Hepatocyte (in vitro differentiated cells): ENCODE measurements at regions not wholly inside any gene's neighbourhood (a gene's known extent, or its start where the extent isn't known, plus 50 kb on each side); places are given as distances from the start of the nearest gene placed in this dataset.

Experiments
- EZH2 ChIP-seq: fragments of 200-600 bp; sonication (generic); IDR thresholded peaks from 2 replicates; pipeline ENCODE4 v1.6.1; 2016; ENCODE audit warnings: antibody characterized with exemption, mild to moderate bottlenecking, borderline replicate concordance
- EZH2phosphoT487 ChIP-seq: fragments of 200-600 bp; sonication (generic); IDR thresholded peaks from one replicate; pipeline ENCODE4 v1.6.1; 2018; ENCODE audit warnings: antibody characterized with exemption, mild to moderate bottlenecking, low read depth, moderate library complexity; ENCODE audit not compliant: unreplicated experiment, severe bottlenecking
- TF ChIP-seq, protein P1 (sequence below): fragments of 200-600 bp; sonication (generic); IDR thresholded peaks from 2 replicates; pipeline ENCODE4 v1.5.1; 2016; ENCODE audit warnings: antibody characterized with exemption, mild to moderate bottlenecking; ENCODE audit not compliant: poor library complexity

DNA sequence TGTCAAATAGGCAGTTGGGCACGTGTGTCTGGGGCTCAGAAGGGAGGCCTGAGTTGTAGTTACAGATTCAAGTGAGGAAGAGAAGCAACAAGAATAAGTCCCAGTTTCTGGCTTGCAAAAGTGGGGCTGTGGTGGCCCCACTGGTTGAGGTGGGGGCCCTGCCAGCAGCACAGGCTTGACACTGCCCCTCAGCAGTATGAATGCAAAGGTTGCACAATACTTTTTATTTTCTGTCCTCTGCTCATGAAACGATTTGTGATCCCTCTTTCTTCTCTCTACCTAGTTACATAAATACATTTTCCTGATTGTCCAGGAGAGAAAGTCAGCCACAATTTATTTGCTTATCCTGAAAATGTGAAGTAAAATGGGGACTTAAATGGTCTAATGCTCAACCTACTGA is 577.8 kb downstream of the AACS start:
- TF ChIP-seq EZH2phosphoT487 (no peak), EZH2 (no peak)
- TF ChIP-seq, protein P1, sequence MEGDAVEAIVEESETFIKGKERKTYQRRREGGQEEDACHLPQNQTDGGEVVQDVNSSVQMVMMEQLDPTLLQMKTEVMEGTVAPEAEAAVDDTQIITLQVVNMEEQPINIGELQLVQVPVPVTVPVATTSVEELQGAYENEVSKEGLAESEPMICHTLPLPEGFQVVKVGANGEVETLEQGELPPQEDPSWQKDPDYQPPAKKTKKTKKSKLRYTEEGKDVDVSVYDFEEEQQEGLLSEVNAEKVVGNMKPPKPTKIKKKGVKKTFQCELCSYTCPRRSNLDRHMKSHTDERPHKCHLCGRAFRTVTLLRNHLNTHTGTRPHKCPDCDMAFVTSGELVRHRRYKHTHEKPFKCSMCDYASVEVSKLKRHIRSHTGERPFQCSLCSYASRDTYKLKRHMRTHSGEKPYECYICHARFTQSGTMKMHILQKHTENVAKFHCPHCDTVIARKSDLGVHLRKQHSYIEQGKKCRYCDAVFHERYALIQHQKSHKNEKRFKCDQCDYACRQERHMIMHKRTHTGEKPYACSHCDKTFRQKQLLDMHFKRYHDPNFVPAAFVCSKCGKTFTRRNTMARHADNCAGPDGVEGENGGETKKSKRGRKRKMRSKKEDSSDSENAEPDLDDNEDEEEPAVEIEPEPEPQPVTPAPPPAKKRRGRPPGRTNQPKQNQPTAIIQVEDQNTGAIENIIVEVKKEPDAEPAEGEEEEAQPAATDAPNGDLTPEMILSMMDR = no peak
